ENCODE measurements at regions not wholly inside any gene's neighbourhood (a gene's known extent, or its start where the extent isn't known, plus 50 kb on each side); places are given as distances from the start of the nearest gene placed in this dataset.

DNA sequence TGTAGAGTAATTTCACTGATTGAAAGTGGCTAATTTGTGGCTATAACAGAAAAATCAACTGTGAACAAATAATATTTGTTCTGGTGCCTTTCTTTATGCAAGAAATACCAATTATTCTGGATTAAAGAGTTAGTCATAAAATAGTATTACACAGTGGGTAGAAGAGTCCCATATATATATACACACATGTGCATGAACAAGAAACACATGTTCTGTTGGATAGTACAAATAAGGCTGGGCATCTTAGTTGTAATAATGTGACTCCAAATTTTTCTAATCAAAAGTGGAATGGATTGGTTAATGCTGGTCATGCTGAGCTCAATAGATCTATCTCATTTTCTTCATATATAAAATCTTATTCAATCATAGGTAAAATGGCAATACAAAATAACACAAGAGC, 179.4 kb downstream of the OGFRL1 start:
- no peak for TF ChIP-seq POLR2AphosphoS5 (IDR thresholded peaks at IDR 0.05; ENCODE audit: borderline replicate concordance, low read depth, low read length)
- TF ChIP-seq EZH2 (IDR thresholded peaks at IDR 0.05), result no peak
